Activated T-helper 1 cell treated with Interleukin-2 at 50 U/mL for 16 hours (primary cell): ENCODE measurements at regions not wholly inside any gene's neighbourhood (a gene's known extent, or its start where the extent isn't known, plus 50 kb on each side); places are given as distances from the start of the nearest gene placed in this dataset.
"Not testable (repeated sequence)": the region's sequence is repeated elsewhere in the genome, so short reads cannot be mapped to it uniquely, and the experiment has no call there.

Source experiments
- DNase-seq: peaks from one replicate; pipeline ENCODE4 v3.0.0-alpha.2; 2020; ENCODE audit warnings: low read depth

- DNase-seq, result no peak
Measured at GRCh38 chr2:219836647-219837177, 209.3 kb downstream of the SLC4A3 start.

- no peak for DNase-seq
Measured at GRCh38 chr2:219844401-219845091, 217.1 kb downstream of the SLC4A3 start.

DNA sequence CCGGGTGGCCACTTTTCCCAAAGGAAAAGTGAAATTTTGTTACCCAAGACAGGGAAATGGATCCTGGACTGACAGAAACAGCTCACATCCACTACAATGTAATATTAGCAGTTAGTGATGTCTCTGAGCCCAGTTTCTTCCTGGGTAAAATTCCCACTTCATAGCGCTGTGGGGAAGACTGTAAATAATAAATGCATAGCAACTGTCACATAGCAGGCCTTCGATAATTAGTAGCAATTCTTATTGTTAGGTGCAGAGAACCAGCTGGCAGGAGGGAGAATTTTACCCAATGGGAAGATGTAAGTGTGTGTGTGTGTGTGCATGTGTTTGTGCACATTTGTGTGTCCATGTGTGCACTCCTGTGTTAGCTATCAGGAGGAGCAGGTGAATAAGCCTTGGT lies 221.5 kb downstream of the SLC4A3 start:
- DNase-seq, result no peak

- DNase-seq, result no peak
Measured at GRCh38 chr2:219851169-219851568, 223.7 kb downstream of the SLC4A3 start.

- DNase-seq, result no peak
Measured at GRCh38 chr2:219851801-219852481, 224.5 kb downstream of the SLC4A3 start.

DNA sequence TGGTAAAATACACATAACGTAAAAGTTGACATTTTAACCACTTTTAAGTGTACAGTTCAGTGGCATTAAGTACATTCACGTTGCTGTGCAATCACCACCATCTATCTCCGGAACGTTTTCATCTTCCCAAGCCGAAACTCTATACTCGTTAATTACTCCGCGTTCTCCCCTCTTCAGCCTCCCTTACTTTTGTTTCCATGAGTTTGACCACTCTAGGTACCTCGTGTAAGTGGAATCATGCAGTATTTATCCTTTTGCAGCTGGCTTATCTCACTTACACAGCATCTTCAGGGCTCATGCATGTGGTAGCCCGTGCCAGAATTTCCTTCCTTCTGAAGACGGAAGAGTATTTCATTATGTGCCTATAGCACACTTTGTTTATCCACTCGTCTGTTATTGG lies 225.2 kb downstream of the SLC4A3 start:
- no peak for DNase-seq

- DNase-seq, result no peak
Measured at GRCh38 chr2:219856602-219857001, 229.2 kb downstream of the SLC4A3 start.

GRCh38 chr2:219857751-219858150 lies 230.3 kb downstream of the SLC4A3 start:
- DNase-seq, result no peak

- DNase-seq, result no peak
Measured at GRCh38 chr2:219861307-219861706, 233.9 kb downstream of the SLC4A3 start.

DNA sequence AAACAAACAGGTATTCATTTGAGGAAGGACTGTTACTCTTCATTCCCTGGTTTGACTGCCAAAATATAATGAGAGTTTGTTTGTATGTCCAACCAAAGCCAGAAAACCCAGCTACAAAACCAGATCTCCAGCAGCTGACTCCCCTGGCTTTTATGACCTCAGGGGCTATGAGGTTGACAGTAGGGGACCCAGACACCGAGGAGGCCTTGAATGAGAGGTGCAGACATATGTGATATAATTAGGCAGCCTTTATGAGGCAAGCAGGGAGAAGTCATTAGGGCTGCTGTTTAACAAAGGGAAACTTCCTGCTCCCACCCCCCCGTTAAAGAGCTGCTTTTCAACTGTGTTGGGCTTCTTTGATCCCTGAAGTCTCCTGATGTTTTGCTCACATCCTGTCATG lies 236.7 kb downstream of the SLC4A3 start:
- no peak for DNase-seq

DNA sequence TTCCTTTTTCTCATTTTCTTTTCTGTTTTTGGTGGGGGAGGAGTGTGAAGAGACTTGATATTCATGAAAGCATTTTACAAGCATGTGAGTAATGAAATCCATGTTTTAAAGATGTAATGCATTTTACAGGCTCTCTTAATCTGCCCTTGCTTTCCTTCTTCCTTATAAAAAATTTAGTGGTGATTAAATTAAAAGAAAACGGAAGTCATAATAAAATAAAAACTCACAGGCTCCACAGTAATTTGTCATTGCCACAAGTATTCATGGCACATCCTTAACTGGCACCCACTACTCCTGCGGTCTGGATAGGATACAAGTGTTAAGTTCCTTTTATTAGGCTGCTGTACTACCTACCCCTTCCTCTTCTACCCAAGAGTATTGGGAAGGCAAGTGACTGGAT lies 241.2 kb downstream of the SLC4A3 start:
- DNase-seq, result no peak

DNA sequence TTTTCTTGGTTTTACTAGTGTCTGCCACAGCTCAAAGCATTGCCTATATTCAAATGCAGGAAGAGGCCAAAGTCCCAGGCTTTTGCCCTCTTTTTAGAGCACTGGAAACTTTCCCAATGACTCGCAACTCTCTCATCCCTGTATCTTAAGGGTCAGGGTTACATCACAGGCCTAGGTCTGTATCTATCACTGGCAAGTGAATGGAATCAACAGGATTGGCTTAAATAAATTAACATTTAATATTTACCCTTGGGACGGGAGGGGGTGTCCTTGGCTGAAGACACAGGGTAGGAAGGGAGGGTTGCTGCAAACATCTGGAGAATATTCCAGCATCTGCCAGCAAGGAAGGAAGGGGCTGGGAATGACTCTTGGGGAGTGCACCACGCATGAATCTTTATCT lies 242.6 kb downstream of the SLC4A3 start:
- DNase-seq, result no peak

DNA sequence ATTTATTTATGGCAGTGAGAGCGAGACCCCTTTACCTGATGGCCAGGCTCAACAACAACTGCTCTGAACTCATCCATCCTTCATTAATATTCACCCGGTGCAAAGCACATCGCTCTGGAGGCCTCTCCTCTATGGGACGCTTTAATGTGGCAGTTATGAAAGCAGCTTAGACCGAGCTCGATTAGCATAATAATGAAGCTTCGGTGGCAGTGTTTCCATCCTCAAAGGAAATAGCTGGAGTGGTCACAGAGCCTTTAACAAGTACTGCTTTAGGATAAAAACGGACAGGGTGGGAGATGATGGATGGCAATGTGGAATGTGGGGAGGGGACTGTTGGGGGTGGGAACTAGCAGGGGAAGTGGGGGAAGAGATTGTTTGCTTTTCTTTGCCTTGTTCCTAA lies 243.9 kb downstream of the SLC4A3 start:
- DNase-seq, result no peak

DNA sequence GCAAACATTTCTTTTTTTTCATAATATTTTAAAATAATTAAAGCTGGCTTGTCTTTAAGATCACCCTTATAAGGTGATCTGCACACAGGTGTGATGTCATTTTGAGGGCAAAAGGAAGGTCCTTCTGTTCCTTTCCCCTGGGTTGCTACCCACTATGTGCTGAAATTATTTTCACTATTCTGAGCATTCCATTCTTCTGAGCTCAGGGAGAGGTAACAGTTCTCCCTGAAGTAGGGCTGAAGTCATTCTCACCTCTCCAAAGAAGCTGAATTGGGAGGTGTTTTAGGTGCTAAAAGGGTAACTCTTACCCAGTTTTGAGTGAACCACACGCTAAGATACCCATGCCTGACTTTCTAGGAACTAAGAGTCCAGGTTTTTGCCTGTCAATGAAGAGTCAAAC lies 247.6 kb downstream of the SLC4A3 start:
- DNase-seq, result no peak

- DNase-seq, result not testable (repeated sequence)
Measured at GRCh38 chr2:219875986-219876385, 248.6 kb downstream of the SLC4A3 start.

DNA sequence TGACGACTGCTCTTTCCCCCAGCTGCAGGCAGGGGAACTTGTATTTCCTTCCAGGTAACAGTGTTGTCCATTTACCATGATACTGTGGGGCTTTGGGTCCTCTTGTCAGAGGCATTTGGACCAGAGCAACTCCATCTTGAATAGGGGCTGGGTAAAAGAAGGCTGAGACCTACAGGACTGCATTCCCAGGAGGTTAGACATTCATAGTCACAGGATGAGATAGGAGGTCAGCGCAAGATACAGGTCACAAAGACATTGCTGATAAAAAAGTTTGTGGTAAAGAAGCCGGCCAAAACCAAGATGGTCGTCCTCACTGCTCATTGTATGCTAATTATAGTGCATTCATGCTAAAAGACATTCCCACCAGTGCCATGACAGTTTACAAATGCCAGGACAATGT lies 249.5 kb downstream of the SLC4A3 start:
- DNase-seq, result no peak

GRCh38 chr2:219877728-219878127 lies 250.3 kb downstream of the SLC4A3 start:
- DNase-seq, result no peak

DNA sequence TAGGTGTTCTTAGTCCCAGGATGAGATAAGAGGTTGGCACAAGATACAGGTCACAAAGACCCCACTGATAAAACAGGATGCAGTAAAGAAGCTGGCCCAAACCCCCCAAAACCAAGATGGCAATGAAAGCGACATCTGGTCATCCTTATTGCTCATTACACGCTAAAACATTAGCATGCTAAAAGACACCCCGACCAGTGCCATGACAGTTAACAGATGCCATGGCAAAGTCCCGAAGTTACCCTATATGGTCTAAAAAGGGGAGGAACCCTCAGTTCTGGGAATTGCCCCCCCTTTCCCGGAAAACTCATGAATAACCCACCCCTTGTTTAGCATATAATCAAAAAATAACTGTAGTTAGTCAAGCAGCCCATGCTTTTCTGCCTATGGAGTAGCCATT lies 251.1 kb downstream of the SLC4A3 start:
- no peak for DNase-seq

DNA sequence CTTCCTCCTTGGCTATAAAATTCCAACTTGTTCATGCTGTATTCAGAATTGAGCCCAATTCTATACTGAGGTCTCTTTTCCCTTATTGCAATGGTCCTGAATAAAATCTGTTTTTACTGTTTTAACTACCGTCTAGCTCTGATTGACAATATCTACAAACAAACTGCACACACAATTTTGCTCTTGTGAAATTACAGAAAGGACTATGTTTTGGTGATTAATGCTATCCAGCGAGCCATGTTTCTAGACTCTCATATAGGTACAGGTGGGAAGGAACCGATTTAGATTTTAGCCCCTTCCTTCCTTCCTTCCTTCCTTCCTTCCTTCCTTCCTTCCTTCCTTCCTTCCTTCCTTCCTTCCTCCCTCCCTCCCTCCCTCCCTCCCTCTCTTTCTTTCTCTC lies 254.4 kb downstream of the SLC4A3 start:
- DNase-seq, result no peak

- DNase-seq, result no peak
Measured at GRCh38 chr2:219886615-219887014, 259.2 kb downstream of the SLC4A3 start.

DNA sequence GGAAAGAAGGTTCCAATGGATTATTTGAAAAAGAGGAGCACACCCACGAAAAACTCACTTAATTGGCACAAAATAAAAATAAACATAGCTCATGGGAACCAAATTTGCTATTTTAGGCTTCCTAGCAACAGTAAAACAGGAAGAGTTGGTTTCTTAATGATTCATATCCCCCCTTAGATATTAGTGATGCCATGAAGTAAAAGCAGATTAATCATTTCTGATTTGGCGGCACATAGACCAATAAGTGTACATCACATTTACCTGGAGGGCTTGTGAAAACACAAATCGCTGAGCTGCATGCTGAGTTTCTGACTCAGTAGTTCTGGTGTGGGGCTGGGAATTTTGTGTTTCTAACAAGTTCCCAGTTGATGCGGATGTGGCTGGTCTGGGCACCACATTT lies 260.4 kb downstream of the SLC4A3 start:
- DNase-seq, result no peak

GRCh38 chr2:219893541-219893940 lies 266.1 kb downstream of the SLC4A3 start:
- no peak for DNase-seq

DNA sequence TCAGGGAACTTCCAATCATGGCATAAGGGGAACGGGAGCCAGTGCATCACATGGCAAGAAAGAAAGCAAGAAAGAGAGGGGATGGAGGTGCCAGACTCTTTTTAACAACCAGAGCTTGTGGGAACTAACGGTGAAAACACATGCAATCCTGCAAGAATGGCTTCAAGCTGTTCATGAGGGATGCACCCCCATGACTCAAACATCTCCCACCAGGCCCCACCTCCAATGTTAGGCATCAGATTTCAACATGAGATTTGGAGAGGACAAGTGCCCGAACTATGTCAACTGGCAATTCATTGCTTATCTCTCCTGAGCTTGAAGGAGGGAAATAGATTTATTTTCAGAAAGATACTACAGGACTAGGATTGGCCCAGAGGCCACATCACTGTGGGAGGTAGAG lies 270.0 kb downstream of the SLC4A3 start:
- DNase-seq, result no peak

- no peak for DNase-seq
Measured at GRCh38 chr2:219901155-219901554, 273.7 kb downstream of the SLC4A3 start.
